Neuron (in vitro differentiated cells): ENCODE measurements at regions not wholly inside any gene's neighbourhood (a gene's known extent, or its start where the extent isn't known, plus 50 kb on each side); places are given as distances from the start of the nearest gene placed in this dataset.

Source experiments
- H2AFZ ChIP-seq: one replicate; pipeline ENCODE4 v1.6.1; 2013; ENCODE audit warnings: low read depth, mild to moderate bottlenecking, inconsistent platforms, low read length, moderate library complexity
- H3K27me3 ChIP-seq: one replicate; pipeline ENCODE4 v1.6.1; 2013; ENCODE audit warnings: low read length; ENCODE audit not compliant: insufficient read depth
- H3K36me3 ChIP-seq: one replicate; pipeline ENCODE4 v1.6.1; 2013; ENCODE audit warnings: low read length; ENCODE audit not compliant: insufficient read depth
- H3K4me1 ChIP-seq: one replicate; pipeline ENCODE4 v1.6.1; 2013; ENCODE audit warnings: low read length; ENCODE audit not compliant: insufficient read depth
- H3K4me3 ChIP-seq: 2 replicates; pipeline ENCODE4 v1.5.1; 2013; ENCODE audit warnings: mild to moderate bottlenecking, low read length, moderate library complexity
- H3K9me3 ChIP-seq: one replicate; pipeline ENCODE4 v1.6.1; 2013; ENCODE audit warnings: low read length

- Histone ChIP-seq H3K9me3 (no peaks in the 10 kb centered on the region), H3K36me3 (no peaks in the 10 kb centered on the region), H3K4me1 (peaks cover 9% of the 10 kb centered on the region), H2AFZ (no peak overlapping the region), H3K4me3 (no peak overlapping the region), H3K27me3 (no peaks in the 10 kb centered on the region)
Measured at GRCh38 chr10:47053081-47053798, 142.0 kb downstream of the PTPN20 start.

- Histone ChIP-seq H3K4me3 (no peak overlapping the region), H3K9me3 (no peaks in the 10 kb centered on the region), H3K27me3 (no peaks in the 10 kb centered on the region), H3K36me3 (no peaks in the 10 kb centered on the region), H2AFZ (no peak overlapping the region), H3K4me1 (peaks cover 9% of the 10 kb centered on the region)
Measured at GRCh38 chr10:47054974-47055373, 143.7 kb downstream of the PTPN20 start.

- no peak overlapping the region for H2AFZ ChIP-seq
- H3K27me3 ChIP-seq: no peaks in the 10 kb centered on the region
- H3K36me3 ChIP-seq: no peaks in the 10 kb centered on the region
- peaks cover 9% of the 10 kb centered on the region for H3K4me1 ChIP-seq
- no peaks in the 10 kb centered on the region for H3K9me3 ChIP-seq
- no peak overlapping the region for H3K4me3 ChIP-seq
Measured at GRCh38 chr10:47055386-47056246, 144.4 kb downstream of the PTPN20 start.

- Histone ChIP-seq H3K27me3 (no peaks in the 10 kb centered on the region), H3K4me3 (no peak overlapping the region), H3K9me3 (no peaks in the 10 kb centered on the region), H2AFZ (no peak overlapping the region), H3K4me1 (peaks cover 9% of the 10 kb centered on the region), H3K36me3 (no peaks in the 10 kb centered on the region)
Measured at GRCh38 chr10:47056247-47056510, 145.0 kb downstream of the PTPN20 start.

- Histone ChIP-seq H3K27me3 (no peaks in the 10 kb centered on the region), H2AFZ (no peak overlapping the region), H3K4me1 (peaks cover 9% of the 10 kb centered on the region), H3K4me3 (no peak overlapping the region), H3K9me3 (no peaks in the 10 kb centered on the region), H3K36me3 (no peaks in the 10 kb centered on the region)
Measured at GRCh38 chr10:47057471-47057870, 146.2 kb downstream of the PTPN20 start.

- no peaks in the 10 kb centered on the region for H3K9me3 ChIP-seq
- H3K4me3 ChIP-seq: no peak overlapping the region
- H3K36me3 ChIP-seq: no peaks in the 10 kb centered on the region
- no peak overlapping the region for H2AFZ ChIP-seq
- H3K27me3 ChIP-seq: no peaks in the 10 kb centered on the region
- H3K4me1 ChIP-seq: peaks cover 4% of the 10 kb centered on the region
Measured at GRCh38 chr10:47058032-47058702, 146.9 kb downstream of the PTPN20 start.

- Histone ChIP-seq H3K4me1 (no peaks in the 10 kb centered on the region), H3K36me3 (no peaks in the 10 kb centered on the region), H3K4me3 (no peak overlapping the region), H2AFZ (no peak overlapping the region), H3K27me3 (no peaks in the 10 kb centered on the region), H3K9me3 (no peaks in the 10 kb centered on the region)
Measured at GRCh38 chr10:47058961-47059391, 147.7 kb downstream of the PTPN20 start.

- H2AFZ ChIP-seq: no peak overlapping the region
- no peaks in the 10 kb centered on the region for H3K9me3 ChIP-seq
- H3K4me1 ChIP-seq: no peaks in the 10 kb centered on the region
- H3K36me3 ChIP-seq: no peaks in the 10 kb centered on the region
- no peak overlapping the region for H3K4me3 ChIP-seq
- H3K27me3 ChIP-seq: no peaks in the 10 kb centered on the region
Measured at GRCh38 chr10:47059606-47060311, 148.5 kb downstream of the PTPN20 start.

GRCh38 chr10:47060356-47060755 is 149.1 kb downstream of the PTPN20 start:
- no peaks in the 10 kb centered on the region for H3K9me3 ChIP-seq
- H3K36me3 ChIP-seq: no peaks in the 10 kb centered on the region
- no peaks in the 10 kb centered on the region for H3K27me3 ChIP-seq
- H2AFZ ChIP-seq: no peak overlapping the region
- no peak overlapping the region for H3K4me3 ChIP-seq
- H3K4me1 ChIP-seq: no peaks in the 10 kb centered on the region

- Histone ChIP-seq H3K27me3 (no peaks in the 10 kb centered on the region), H3K36me3 (no peaks in the 10 kb centered on the region), H2AFZ (no peak overlapping the region), H3K4me1 (no peaks in the 10 kb centered on the region), H3K9me3 (no peaks in the 10 kb centered on the region), H3K4me3 (no peak overlapping the region)
Measured at GRCh38 chr10:47060993-47061500, 149.8 kb downstream of the PTPN20 start.

GRCh38 chr10:47061776-47062175 is 150.5 kb downstream of the PTPN20 start:
- Histone ChIP-seq H3K4me3 (no peak overlapping the region), H2AFZ (no peak overlapping the region), H3K36me3 (no peaks in the 10 kb centered on the region)

GRCh38 chr10:47062441-47063200 is 151.4 kb downstream of the PTPN20 start:
- Histone ChIP-seq H3K4me3 (no peak overlapping the region), H2AFZ (no peak overlapping the region), H3K4me1 (no peaks in the 10 kb centered on the region), H3K9me3 (no peaks in the 10 kb centered on the region), H3K36me3 (no peaks in the 10 kb centered on the region), H3K27me3 (no peaks in the 10 kb centered on the region)

More at GRCh38 chr10:47061776-47062175, 150.5 kb downstream of the PTPN20 start:
- H3K27me3 ChIP-seq: no peaks in the 10 kb centered on the region
- no peaks in the 10 kb centered on the region for H3K9me3 ChIP-seq
- no peaks in the 10 kb centered on the region for H3K4me1 ChIP-seq
